GM03348 (cell line): ENCODE measurements at regions not wholly inside any gene's neighbourhood (a gene's known extent, or its start where the extent isn't known, plus 50 kb on each side); places are given as distances from the start of the nearest gene placed in this dataset.
"Not testable (repeated sequence)": the region's sequence is repeated elsewhere in the genome, so short reads cannot be mapped to it uniquely, and the experiment has no call there.

Source experiments
- DNase-seq: peaks from one replicate; pipeline ENCODE4 v3.0.0; 2012; ENCODE audit warnings: low spot score

DNA sequence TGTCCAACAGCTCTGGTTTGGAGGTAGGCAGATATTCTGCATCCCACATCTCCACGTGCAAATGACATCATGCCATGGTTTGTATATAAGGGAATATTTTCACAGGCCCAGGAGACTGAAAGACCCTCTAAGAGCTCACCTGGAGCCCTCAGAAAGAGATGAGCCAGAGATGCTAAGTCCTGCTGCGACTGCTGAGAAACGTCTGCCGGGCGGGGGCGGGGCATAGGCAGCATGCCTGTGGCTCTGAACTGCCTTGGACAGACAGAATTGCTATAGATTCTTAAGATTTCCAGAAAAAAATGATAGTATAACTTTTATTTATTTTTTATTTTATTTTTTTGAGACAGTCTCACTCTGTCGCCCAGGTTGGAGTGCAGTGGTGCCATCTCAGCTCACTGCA lies 64.2 kb upstream of the METTL9 start:
- not testable (repeated sequence) for DNase-seq

DNA sequence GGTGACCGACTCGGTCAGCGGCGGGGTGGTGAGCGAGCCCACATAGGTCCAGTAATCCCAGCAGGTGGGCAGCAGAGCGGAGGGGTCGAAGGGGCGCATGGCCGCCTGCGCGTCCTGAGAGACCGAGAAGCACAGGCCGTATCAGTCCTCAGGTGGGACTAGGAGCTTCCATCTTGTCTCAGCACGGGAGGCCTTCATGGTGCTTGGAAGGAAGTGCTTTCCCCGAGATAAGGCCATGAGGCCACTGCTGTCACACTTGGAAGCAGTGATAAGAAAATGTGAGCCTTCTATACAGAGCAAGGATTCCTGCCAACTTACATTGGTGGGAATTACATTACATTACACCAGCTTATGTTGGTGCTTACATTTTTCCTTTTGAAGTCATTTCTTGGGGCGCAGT lies 62.6 kb upstream of the METTL9 start:
- not testable (repeated sequence) for DNase-seq

- not testable (repeated sequence) for DNase-seq
These were observed 61.8 kb upstream of the METTL9 start for GRCh38 chr16:21537598-21537997.

- DNase-seq: not testable (repeated sequence)
These were observed 60.2 kb upstream of the METTL9 start for GRCh38 chr16:21539107-21539618.

DNA sequence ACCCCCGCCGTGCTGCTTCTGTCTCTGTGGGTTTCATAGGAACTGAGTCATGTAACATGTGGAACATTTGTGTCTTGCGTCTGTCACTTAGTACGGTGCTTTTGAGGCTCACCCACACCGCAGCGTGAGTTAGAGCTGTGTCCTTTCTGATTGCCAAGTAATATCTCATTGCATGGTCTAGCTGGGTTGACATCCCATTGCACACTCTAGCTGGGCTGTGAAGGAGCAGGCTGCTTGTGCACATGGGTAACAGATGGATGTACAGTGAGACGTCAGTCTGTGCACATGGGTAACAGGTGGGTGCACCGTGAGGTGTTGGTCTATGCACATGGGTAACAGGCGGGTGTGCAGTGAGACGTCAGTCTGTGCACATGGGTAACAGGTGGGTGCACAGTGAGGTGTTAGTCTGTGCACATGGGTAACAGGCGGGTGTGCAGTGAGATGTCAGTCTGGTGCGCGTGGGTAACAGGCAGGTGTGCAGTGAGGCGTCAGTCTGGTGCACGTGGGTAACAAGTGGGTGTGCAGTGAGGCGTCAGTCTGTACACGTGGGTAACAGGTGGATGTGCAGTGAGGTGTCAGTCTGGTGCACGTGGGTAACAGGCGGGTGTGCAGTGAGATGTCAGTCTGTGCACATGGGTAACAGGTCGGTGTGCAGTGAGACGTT lies 58.5 kb upstream of the METTL9 start:
- DNase-seq: not testable (repeated sequence)

DNA sequence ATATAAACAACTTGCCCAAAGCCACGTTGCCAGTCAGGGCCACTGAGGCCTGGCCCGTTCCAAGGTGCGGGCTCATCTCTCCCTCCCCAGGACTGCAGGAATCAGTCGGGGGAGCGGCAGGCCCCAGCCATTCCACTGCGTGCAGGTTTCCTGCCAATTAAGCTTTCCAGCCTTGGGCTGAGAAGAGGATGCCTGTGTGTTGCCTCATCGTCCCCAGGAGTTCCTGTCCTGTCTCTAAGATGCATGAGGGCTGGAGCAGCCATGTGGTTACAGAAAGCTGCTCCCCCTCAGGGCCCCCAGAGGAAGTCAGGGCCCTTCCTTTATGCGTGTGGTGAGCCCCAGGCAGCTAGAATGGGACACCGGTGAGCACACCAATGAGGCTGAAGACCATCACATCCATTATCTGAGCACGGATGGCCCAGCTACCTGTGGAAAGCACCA lies 57.7 kb upstream of the METTL9 start:
- not testable (repeated sequence) for DNase-seq

GRCh38 chr16:21542075-21542474 lies 57.3 kb upstream of the METTL9 start:
- DNase-seq: not testable (repeated sequence)

- not testable (repeated sequence) for DNase-seq
These were observed 56.8 kb upstream of the METTL9 start for GRCh38 chr16:21542491-21543124.

DNA sequence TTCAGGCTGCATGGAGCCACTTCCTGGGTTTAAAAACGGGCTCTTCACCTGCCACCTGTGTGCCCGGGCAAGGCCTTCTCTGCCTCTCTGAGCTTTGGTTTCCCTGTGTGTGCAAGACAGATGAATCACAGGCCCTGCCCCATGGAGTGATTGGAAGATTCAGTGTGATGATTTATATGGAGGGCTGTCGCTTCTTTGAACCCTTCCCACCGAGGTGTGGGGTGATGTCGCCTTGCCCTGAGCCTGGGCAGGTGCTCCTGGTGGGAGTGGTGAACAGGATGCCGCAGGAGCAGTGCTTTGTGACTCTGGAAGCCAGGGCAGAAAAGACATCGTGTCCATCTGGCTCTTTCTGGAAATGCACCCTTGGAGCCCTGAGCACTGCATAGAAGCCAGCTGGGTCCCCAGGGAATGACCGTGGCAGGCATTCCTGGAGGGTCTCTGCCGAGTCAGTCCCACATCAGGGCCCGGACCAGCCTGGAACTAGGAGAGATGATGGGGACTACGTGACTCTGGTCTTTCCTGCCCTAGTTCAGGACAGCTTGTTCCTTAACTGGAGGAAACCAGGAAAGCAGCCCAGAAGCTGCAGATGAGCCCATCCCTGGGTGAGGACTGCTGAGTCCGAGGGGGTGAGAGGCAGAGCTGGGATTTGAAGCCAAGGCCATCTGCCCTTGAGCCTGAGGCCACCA lies 56.1 kb upstream of the METTL9 start:
- not testable (repeated sequence) for DNase-seq

GRCh38 chr16:21545664-21546326 lies 53.6 kb upstream of the METTL9 start:
- DNase-seq: not testable (repeated sequence)

DNA sequence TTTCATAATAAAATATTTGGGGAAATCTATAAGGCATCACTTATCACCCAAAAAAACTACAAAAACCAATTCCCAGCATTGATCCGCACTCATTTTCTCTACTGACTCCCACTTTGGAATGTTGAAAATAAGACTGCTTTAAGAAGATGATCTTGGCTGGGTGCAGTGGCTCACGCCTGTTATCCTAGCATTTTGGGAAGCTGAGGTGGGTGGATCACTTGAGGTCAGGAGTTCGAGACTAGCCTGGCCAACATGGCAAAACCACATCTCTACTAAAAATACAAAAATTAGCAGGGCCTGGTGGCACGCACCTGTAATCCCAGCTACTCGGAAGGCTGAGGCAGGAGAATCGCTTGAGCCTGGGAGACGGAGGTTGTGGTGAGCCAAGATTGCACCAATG lies 50.0 kb upstream of the METTL9 start:
- not testable (repeated sequence) for DNase-seq
